ENCODE measurements at regions not wholly inside any gene's neighbourhood (a gene's known extent, or its start where the extent isn't known, plus 50 kb on each side); places are given as distances from the start of the nearest gene placed in this dataset.

- TF ChIP-seq CTCF (IDR thresholded peaks at IDR 0.05; ENCODE audit: low read depth, low read length, missing control alignments): no peak
- in situ Hi-C loops (cut with HindIII; ENCODE audit: low pct_ligation_motif_present, low sequenced_read_pairs): no loop called here
- DNase-seq: no peak
- Histone ChIP-seq H3K27ac (no peak overlapping the region), H3K4me3 (ENCODE audit: low read depth, low read length) (no peak overlapping the region), H3K27me3 (replicated peaks) (no peaks in the 10 kb centered on the region), H3K36me3 (replicated peaks) (no peaks in the 10 kb centered on the region)
These were observed 231.0 kb downstream of the SNX10 start for GRCh38 chr7:26522633-26523032.

GRCh38 chr7:26525398-26526264 lies 234.0 kb downstream of the SNX10 start:
- Histone ChIP-seq H3K4me3 (ENCODE audit: low read depth, low read length) (no peak overlapping the region), H3K27me3 (replicated peaks) (no peaks in the 10 kb centered on the region), H3K36me3 (replicated peaks) (no peaks in the 10 kb centered on the region), H3K27ac (no peak overlapping the region)
- in situ Hi-C loops (cut with HindIII; ENCODE audit: low pct_ligation_motif_present, low sequenced_read_pairs): no loop called here
- TF ChIP-seq CTCF (IDR thresholded peaks at IDR 0.05; ENCODE audit: low read depth, low read length, missing control alignments): no peak
- no peak for DNase-seq

- no peak for TF ChIP-seq CTCF (IDR thresholded peaks at IDR 0.05; ENCODE audit: low read depth, low read length, missing control alignments)
- Histone ChIP-seq H3K27ac (no peak overlapping the region), H3K27me3 (replicated peaks) (no peaks in the 10 kb centered on the region), H3K36me3 (replicated peaks) (no peaks in the 10 kb centered on the region), H3K4me3 (ENCODE audit: low read depth, low read length) (no peak overlapping the region)
- in situ Hi-C loops (cut with HindIII; ENCODE audit: low pct_ligation_motif_present, low sequenced_read_pairs): no loop called here
- no peak for DNase-seq
These were observed 234.6 kb downstream of the SNX10 start for GRCh38 chr7:26526265-26526587.

- DNase-seq: no peak
- H3K36me3 ChIP-seq (replicated peaks): no peaks in the 10 kb centered on the region
- in situ Hi-C loops (cut with HindIII; ENCODE audit: low pct_ligation_motif_present, low sequenced_read_pairs): no loop called here
- no peak overlapping the region for H3K4me3 ChIP-seq (ENCODE audit: low read depth, low read length)
- TF ChIP-seq CTCF (IDR thresholded peaks at IDR 0.05; ENCODE audit: low read depth, low read length, missing control alignments): no peak
- H3K27ac ChIP-seq: no peak overlapping the region
- no peaks in the 10 kb centered on the region for H3K27me3 ChIP-seq (replicated peaks)
These were observed 240.3 kb downstream of the SNX10 start for GRCh38 chr7:26531926-26532325.

- in situ Hi-C loops (cut with HindIII; ENCODE audit: low pct_ligation_motif_present, low sequenced_read_pairs): no loop called here
- Histone ChIP-seq H3K27me3 (replicated peaks) (no peaks in the 10 kb centered on the region), H3K36me3 (replicated peaks) (no peaks in the 10 kb centered on the region), H3K27ac (no peak overlapping the region), H3K4me3 (ENCODE audit: low read depth, low read length) (no peak overlapping the region)
- TF ChIP-seq CTCF (IDR thresholded peaks at IDR 0.05; ENCODE audit: low read depth, low read length, missing control alignments): no peak
- DNase-seq: no peak
These were observed 240.8 kb downstream of the SNX10 start for GRCh38 chr7:26532471-26532870.

GRCh38 chr7:26533217-26533616 lies 241.6 kb downstream of the SNX10 start:
- Histone ChIP-seq H3K36me3 (replicated peaks) (no peaks in the 10 kb centered on the region), H3K4me3 (ENCODE audit: low read depth, low read length) (no peak overlapping the region), H3K27ac (no peak overlapping the region), H3K27me3 (replicated peaks) (no peaks in the 10 kb centered on the region)
- TF ChIP-seq CTCF (IDR thresholded peaks at IDR 0.05; ENCODE audit: low read depth, low read length, missing control alignments): no peak
- DNase-seq: no peak
- in situ Hi-C loops (cut with HindIII; ENCODE audit: low pct_ligation_motif_present, low sequenced_read_pairs): no loop called here
